ENCODE measurements at regions not wholly inside any gene's neighbourhood (a gene's known extent, or its start where the extent isn't known, plus 50 kb on each side); places are given as distances from the start of the nearest gene placed in this dataset.
"Not testable (repeated sequence)": the region's sequence is repeated elsewhere in the genome, so short reads cannot be mapped to it uniquely, and the experiment has no call there.

DNA sequence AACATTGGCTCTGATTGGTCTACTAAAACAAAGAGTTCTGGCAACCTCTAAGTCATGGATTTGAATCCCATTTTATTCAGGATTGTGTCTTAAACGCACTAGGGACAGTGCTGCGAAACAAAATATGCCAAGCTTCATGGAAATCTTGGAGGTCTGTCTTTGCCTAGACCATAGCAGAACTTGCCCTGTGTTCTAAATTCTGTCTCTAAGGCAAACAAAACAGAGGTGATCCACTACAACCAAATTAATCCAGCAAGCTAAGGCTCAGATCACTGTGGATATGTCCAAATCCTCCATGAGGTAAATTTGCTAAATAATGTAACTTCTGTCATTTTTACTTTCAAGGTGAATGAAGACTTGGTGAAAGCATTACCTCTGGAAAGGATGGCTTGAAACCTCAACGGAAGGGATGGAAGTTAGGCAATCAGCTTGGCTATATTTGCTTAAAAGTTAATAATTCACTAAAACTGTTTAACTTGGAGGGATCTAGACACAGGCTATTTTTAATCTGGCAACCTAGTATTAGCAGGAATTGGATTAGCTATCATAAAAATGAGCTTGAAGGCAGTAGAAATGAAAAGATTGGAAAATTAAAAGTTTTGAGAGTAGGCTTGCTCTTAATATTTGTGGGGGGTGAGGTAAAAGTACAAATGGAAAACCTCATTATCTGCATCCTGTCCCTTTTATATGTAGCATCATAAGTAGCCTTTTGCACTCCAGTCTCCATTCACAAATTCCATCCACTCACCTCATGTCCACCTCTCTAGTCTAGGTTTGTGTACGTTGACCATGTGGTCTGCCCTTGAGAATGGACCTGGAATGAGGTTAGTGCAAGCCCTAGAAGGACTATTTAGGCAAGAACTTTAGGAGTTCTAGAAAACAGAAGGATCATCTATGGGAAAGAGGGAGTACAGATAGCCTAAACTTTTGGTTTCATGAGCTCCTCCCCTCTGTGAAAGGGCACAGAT, 176.2 kb downstream of the SMC2 start:
- no peak for DNase-seq (ENCODE audit: low spot score)

DNA sequence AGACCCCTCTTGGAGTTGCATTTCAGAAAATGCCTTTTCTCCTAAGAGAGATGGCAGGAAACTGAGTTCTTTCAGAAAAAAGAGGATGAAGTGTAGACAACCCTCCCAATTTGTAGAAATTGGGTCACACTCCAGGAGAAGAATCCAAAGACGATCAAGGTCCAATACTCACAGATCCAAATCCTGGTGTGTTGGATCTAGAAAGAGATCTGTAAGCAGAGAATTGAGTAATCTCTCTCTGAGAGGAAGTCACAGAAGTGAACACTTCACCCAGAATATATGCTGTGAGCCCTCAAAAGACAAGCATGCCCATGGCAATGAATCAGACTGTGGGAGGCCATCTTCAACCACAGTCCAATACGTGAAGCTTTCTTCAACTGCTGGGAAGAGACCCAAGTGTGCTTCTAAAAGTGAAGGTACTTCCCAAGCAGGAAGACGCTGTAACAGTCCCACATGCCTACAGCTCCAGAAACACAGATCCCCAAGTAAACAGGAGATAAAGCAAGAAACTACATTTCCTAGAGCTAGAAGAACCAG, 182.7 kb downstream of the SMC2 start:
- no peak for DNase-seq (ENCODE audit: low spot score)

- DNase-seq (ENCODE audit: low spot score): no peak
Observed at GRCh38 chr9:104278929-104279496, 184.9 kb downstream of the SMC2 start.

DNA sequence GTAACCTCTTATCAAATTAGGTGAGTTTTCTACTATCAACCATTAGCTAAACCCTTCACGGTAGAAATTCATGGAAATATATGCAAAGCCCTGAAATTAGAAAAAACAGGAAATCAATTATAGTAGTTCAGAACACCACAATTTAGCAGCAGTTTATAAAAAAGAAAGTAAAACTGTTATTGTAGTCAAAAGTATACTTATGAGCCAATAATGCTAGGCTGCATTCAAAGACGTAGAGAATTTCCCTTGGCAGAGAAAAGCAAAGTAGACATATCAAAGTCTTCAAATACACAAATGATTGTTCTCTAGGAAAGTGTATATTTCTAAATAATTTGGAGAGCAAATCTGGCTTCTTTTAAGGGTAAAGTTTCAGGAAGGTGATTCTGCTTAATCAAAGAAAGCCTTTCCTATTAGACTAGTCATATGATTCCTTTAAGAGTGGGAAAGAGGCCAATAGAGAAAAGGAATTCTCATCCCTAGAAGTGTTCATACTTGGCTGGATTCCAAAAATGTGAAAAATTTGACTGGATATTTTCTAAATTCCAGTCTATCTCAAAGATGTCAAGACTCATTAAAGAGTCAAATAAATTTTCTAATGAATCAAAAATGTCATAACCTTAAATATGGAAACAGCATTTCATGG, 185.5 kb downstream of the SMC2 start:
- DNase-seq (ENCODE audit: low spot score): no peak

DNA sequence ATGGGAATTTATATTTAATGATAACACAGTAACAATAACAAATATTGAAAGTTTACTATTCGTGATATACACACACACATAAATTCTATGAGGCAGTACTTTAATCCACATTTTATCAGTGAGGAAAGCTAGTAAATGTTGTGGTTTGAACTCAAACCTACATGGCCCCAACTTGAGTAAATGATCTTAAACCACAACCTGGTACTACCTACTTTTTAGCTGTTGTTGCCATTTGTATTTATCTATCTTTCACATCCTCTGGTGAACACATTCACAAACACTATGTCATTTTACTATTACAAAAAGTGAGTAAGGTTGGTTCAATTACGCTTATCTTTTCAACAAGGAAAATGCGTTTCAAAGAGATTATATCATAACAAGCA, 186.1 kb downstream of the SMC2 start:
- DNase-seq (ENCODE audit: low spot score): no peak

DNA sequence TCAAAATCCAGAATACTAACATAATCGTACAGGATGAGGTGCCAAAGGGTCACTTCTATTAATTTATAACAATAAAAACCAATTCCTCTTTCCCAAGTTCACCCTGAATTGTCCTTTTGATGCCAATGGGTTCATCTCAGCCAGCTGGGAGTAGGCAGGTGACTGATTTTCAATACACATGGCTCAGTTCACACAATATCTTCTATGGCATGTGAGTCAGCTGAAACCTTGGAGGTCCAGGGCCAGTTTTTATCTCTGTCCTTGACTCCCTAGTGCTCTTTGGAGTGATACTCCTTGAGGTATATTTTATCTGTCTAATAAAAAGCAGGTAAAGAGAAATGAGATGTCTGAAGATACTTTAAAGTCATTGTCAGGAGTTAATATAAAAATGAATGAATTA, 186.6 kb downstream of the SMC2 start:
- DNase-seq (ENCODE audit: low spot score): no peak

DNA sequence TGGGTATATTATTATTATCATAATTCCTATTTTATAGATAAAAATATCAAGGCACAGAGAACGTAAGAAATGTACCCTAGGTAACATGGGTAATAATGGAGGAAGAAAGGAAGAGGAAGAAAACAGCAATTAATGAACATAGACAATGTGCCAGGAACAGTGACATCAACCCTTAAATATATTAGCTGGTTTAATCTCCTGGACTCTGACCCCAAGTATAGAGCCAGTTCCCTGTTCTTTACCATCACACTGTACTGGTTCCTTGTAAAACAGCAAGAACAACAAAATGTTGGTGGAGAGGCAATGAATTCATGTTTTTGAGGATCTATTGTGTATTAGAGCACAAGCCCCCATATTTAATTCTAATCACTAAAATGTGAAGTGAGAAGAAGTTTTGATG, 192.1 kb downstream of the SMC2 start:
- DNase-seq (ENCODE audit: low spot score): no peak

DNA sequence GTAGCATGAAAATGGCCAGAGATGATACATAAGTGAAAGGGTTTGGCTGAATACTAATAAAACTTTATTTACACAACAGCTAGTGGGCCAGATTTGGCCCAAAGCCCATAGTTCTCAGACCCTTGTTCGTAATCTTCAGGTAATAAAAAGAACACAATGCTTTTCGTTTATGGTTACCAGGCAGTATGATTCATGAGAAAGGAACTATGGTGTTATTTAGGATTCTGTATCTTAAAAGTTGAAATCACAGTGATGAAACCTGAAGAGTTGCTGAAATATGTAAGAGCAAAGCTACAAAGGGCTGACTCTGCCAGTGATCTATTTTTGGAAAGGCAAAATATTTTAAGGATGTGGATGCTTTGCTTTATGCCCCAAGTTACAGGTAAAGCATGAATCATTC, 192.7 kb downstream of the SMC2 start:
- no peak for DNase-seq (ENCODE audit: low spot score)

- DNase-seq (ENCODE audit: low spot score): no peak
Observed at GRCh38 chr9:104287253-104287878, 193.3 kb downstream of the SMC2 start.

DNA sequence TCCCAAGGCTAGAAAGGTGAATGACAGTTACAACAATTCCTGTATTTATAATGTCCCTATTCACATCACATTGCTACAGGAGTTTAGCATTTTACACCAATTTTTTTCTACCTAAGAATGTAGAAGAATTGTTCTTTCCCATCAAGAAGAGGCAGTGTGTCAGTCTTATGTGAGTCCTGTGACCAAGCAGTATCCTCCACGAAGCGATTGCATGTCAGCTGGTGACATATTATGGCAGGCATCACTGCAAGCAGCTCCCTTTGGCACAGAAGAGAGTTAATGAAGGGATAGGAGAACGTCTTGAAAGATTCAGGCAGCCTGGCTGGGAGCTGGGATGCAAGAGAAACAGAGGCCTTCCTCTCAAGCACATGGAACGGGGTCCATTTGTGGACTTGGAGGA, 199.8 kb downstream of the SMC2 start:
- DNase-seq (ENCODE audit: low spot score): no peak

DNA sequence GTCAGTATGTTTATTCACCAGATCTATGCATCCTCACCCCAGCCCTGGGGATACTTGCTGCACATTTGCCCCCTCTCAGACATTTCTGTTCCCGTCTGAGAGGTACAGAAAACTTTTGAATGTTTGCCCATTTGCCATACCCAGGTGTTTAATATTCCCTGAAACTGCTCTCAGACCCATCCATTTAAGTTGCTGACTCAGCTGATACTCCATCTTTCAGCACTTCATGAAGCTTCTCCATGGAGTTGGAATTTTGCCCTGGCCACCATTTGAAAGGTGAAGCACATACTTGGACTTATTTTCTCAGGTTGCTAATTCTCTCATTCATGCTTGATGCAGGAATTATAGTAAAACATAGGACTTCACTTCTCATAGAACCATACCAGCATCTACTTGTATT, 203.9 kb upstream of the OR13F1 start:
- DNase-seq (ENCODE audit: low spot score): no peak

DNA sequence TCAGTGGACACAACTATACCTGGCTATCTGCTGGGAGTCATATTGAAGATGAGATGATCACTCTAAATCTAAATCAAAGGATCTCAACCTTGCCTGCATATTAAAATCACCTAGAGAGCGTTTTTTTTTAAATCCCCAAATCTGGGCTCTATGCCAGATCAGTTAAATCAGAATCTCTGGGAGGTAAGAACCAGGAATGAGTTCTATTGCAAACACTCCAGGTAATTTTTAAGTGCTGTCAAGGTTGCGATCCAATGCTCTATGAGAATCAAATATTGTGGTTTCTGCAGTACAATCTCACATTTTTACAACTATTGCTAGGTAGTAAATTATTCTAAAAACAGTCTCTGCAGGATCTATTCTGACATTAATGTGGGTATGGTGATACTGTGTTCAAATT, 202.3 kb upstream of the OR13F1 start:
- DNase-seq (ENCODE audit: low spot score): no peak

DNA sequence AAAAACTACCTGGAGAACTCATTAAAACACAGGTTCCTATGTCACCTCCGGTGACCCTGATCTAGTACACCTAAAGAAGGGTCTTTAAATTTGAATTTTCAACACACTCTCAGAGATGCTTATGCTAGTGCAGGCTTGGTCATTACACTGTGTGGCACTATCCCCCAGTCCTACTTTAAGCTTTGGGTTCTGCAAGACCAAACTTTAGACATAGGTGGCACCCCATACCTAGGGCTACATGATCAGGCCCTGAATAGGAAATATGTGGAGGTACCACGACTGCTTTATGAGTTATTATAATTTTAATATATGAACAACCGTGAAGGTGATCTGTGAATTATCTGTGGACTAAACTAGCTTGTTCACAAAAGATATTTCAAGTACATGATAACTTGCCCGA, 201.3 kb upstream of the OR13F1 start:
- no peak for DNase-seq (ENCODE audit: low spot score)

DNA sequence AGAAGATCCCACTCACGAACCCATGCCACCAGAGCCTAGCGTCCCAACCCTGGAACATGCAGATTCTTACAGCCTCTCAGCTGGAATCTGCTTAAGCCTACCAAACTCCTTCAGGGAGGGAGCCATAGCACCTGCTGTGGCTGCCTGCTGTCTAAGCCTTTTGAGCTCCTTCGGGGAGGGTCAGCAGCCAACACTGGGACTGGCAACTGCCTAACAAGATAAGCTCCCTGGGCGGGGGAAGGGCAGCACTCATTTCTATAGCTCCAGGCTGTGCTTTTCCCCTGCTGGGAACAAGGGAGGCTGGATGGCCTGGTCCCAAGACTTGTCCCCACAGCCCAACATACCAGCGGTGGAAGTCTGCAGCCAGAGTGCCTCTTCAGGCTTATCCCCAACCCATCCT, 199.1 kb upstream of the OR13F1 start:
- no peak for DNase-seq (ENCODE audit: low spot score)

DNA sequence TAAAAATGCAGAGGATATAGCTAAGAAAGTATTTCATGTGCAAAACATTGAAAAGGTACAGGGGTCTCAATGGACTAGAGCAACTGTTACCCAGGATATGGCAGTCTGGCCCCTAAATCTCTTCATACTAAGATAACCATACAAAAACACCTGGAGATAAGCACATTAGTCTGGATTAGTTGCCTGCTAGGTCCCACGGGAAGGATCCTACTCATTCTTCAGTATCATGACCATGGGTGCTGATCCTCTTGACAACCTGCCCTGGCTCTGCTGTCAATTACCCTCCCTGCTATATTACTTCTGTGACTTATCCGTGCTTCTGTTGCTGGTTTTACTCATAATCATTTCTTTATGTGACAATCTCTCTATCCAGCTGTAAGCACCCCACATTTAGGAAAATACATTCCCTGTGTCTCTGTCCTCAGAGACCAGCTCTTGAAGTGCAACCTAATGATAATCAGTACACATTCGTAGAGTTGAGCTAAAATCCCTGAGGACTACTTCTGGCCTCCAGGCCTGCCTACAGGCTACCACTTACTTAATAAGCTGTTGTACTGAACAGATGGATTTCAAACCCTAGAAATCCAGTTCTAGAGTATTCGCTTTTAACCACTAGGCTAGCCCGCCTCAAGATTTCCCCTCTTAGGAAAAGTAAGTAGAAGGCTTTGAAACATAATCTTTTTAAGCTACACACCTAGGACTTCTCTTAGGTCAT, 190.5 kb upstream of the OR13F1 start:
- DNase-seq (ENCODE audit: low spot score): no peak

- not testable (repeated sequence) for DNase-seq (ENCODE audit: low spot score)
Observed at GRCh38 chr9:104316201-104317009, 187.7 kb upstream of the OR13F1 start.

- no peak for DNase-seq (ENCODE audit: low spot score)
Observed at GRCh38 chr9:104319198-104319597, 184.9 kb upstream of the OR13F1 start.

GRCh38 chr9:104319685-104320084, 184.4 kb upstream of the OR13F1 start:
- DNase-seq (ENCODE audit: low spot score): no peak

GRCh38 chr9:104322596-104322995, 181.5 kb upstream of the OR13F1 start:
- DNase-seq (ENCODE audit: low spot score): no peak

GRCh38 chr9:104323967-104324694, 179.9 kb upstream of the OR13F1 start:
- not testable (repeated sequence) for DNase-seq (ENCODE audit: low spot score)
